IPS-NIHi11 (cell line): ENCODE measurements at regions not wholly inside any gene's neighbourhood (a gene's known extent, or its start where the extent isn't known, plus 50 kb on each side); places are given as distances from the start of the nearest gene placed in this dataset.
A peak's percentile ranks its signal among the peaks of the same experiment; 100 is the strongest.
"Not testable (repeated sequence)": the region's sequence is repeated elsewhere in the genome, so short reads cannot be mapped to it uniquely, and the experiment has no call there.

Experiments
- DNase-seq: peaks from one replicate; pipeline ENCODE4 v3.0.0; 2012; ENCODE audit warnings: mixed read lengths, low spot score

GRCh38 chr1:121003230-121003629 is 113.7 kb downstream of the PPIAL4A start:
- DNase-seq = not testable (repeated sequence)

- DNase-seq = not testable (repeated sequence)
These were observed 117.3 kb downstream of the PPIAL4A start for GRCh38 chr1:121006826-121007225.

- DNase-seq = not testable (repeated sequence)
These were observed 118.2 kb downstream of the PPIAL4A start for GRCh38 chr1:121007755-121008154.

- DNase-seq = not testable (repeated sequence)
These were observed 119.1 kb downstream of the PPIAL4A start for GRCh38 chr1:121008512-121009215.

- peak; percentile 4 for DNase-seq
These were observed 119.9 kb downstream of the PPIAL4A start for GRCh38 chr1:121009216-121010057.

GRCh38 chr1:121010141-121010540 is 120.6 kb downstream of the PPIAL4A start:
- not testable (repeated sequence) for DNase-seq

GRCh38 chr1:121013181-121013580 is 123.6 kb downstream of the PPIAL4A start:
- not testable (repeated sequence) for DNase-seq

DNA sequence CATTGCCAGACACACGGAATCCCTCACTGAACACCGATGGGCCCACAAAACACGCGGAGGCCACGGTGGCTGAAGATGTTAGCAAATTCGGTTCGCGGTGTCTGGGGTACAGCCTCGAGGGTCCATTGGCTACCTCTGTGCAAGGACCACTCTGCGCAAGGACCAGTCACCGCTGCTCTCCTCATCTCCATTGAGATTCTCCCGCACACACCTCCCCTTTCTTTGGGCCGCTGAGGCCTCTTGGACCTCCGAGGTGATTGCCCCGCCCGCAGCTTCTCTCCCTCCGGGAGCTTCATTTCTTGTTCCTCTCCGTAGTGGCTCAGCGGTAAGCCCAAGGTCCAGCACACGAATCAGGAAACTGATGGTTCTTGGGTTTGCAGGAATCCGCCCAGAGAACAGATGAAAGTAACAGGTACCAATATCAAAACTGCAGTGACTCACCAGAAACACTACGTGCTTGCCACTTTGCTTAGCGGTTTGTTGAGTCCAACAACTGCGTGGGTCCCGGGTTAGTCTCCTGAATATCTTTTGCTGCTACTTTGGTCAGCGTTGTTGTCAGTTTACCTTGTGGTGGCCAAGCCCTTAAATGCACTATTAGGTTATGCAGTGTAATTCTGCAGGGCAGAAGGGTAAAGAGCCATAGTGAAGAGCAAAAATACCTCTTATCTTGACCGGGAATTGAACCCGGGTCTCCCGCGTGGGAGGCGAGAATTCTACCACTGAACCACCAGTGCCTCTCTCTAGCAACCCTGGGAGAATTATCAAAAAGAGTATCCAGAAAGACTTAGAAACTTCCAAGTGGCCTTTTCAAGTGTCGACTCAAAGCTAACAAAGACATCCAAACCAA is 126.8 kb downstream of the PPIAL4A start:
- DNase-seq = peak; percentile 8

GRCh38 chr1:121019715-121020349 is 130.3 kb downstream of the PPIAL4A start:
- DNase-seq = not testable (repeated sequence)

DNA sequence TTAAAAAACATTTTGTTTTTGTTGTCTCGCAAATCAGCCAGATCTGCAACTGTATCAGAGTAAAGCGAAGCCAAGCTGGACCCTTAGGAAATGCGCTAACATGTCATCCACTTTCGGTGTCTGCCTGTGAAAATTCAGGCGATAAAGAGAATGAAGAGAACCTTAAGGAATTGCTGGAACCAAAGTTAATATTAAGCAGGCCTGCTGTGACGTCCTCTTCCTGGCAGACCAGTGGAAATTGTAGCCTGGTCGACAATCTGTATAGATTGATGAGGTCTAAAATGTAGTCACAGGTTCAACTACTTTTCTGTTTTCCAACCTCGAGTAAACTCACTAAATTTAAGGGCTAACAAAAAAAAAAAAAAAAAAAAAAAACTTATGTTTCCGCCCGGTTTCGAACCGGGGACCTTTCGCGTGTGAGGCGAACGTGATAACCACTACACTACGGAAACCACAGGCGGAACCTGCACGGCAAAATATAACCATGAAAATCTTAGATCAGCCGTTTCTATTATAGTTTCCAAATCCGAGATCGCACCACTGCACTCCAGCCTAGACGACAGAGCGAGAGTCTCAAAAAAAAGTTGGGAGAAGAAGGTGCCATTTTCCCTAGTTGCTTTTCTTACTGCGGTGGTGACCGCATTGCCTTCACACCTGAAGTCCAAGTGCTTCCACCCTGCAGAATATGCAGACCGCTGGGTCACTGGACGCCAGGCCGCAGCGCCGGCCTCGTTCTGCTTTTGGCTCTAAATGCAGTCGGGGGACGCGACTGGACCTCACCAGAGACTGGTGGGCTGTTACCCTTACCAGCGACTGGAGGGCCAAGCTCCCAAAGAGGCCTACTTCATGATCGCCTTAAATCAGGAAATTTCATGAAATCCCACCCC is 131.0 kb downstream of the PPIAL4A start:
- not testable (repeated sequence) for DNase-seq

- DNase-seq = not testable (repeated sequence)
These were observed 132.1 kb downstream of the PPIAL4A start for GRCh38 chr1:121021716-121022115.

GRCh38 chr1:121032878-121033494 is 143.4 kb downstream of the PPIAL4A start:
- DNase-seq = not testable (repeated sequence)

DNA sequence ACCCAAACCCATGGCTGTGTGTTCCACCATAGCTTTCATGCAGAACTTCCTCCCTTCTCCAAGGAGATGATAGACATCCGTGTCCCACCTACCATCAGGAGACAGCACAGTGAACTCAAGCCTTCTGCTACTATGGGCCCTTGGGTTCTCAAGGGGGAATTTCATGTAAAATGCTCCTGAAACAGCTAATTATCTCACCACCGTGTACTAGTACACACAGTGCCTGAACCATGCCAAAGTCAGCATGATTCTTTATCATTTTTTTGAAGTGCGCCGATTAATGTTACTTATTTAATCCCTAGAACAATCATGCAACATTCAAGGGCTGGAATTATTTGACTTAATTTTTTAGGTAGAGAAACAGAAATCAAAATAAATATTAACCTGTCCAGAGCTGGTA is 147.2 kb downstream of the PPIAL4A start:
- not testable (repeated sequence) for DNase-seq

- DNase-seq = not testable (repeated sequence)
These were observed 143.2 kb downstream of the FAM72B start for GRCh38 chr1:121040974-121041373.

DNA sequence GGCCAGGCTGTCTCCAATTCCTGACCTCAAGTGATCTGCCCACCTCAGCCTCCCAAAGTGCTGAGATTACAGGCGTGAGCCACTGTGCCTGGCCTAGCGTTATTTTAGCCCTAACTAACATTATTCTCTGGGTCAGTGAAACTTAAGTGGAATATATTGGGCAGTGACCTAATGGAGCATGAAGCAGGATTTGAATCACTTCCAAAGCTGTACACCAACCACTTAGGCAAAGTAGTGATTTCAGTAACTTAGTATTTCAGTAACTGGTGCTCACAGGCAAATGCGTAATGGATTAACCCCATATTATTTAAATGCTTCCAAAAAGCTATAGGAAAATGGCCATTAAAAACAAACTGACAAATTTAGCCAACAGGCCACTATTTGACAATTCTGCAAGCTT is 142.6 kb downstream of the FAM72B start:
- DNase-seq = not testable (repeated sequence)

DNA sequence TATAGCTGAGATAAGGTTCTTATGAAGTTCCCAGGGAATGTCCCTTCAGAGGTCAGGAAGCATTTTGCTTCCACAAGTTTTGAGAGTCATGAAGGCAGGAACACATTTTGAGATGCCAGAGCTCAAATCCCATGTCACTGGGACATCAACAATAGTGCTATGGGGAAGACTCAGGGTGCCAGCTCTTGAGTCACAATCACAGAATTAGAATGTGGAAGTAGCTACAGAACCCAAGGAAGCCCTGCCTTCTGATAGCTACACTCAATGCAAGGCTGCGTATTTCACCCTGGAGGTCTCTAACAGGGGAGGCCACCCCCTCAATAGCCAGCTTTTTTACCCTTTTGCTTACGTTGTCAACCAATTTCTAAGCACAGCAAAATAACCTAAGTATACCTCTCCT is 141.3 kb downstream of the FAM72B start:
- not testable (repeated sequence) for DNase-seq

DNA sequence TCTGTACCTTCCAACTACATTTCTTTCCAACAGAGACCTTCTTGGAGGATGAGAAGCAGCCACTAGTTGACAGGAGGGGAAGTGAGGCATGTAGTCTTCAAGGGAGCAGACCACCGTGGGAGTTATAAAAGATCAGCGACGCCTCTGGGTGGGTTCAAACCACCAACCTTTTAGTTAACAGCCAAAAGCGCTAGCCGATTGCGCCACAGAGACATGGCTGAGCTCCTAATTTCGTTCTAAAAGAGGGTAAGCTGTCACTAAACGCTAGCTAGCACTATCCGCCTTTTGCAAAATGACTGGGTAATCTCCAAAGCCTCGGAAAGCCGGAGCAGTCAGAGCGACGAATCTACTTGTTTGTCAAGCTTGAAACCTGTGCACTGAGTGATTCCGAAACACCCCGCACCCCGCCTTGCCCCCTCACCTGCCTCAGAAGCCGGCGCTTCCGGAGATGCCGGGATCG is 135.8 kb downstream of the FAM72B start:
- DNase-seq = not testable (repeated sequence)

DNA sequence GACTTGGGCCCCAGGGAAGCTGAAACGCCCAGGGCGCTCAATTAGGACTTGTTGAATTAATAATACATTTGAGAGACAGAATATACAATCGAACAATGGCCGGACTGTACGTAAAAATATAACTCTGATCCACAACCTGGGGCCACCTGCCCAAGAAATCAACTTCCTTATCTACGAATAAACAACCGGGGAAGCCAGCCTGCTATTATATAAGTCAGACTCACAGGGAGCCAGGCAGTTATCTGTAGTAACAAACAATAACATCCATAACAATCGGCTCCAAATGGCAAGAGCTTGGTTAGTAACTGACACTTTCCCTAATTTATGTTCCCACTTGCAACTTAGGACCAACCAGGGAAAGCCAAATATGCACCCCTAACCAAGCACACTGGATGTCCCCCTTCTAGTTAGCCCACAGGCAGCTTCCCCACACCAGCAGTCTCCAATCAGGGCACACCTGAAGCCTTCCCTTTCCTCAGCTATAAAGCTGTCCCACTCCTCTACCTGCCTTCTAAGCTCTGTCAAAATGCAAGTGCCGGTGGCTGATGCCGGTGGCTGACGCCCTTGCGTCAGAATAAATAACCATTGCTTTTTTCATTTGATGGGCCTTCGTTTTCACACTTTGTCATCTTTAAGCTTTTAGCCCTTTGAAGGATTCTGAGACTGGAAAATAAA is 135.2 kb downstream of the FAM72B start:
- DNase-seq = not testable (repeated sequence)

GRCh38 chr1:121050097-121050496 is 134.0 kb downstream of the FAM72B start:
- DNase-seq = not testable (repeated sequence)
